ENCODE measurements at regions not wholly inside any gene's neighbourhood (a gene's known extent, or its start where the extent isn't known, plus 50 kb on each side); places are given as distances from the start of the nearest gene placed in this dataset.

DNA sequence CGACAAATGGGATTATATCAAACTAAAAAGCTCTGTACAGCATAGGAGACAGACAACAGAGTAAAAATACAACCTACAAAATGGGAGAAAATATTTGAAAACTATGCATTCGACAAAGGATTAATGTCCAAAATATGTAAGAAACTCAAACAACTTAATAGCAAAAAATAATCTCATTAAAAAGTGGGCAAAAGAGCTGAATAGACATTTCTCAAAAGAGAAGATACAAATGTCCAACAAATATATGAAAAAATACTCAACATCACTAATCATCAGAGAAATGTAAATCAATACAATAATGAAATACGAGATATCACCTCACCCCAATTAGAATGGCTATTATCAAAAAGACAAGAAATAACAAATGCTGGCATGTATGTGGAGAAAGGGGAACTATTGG, 272.9 kb downstream of the KLHL13 start:
- intact Hi-C loops (cut with DNase I): no loop called here
- Histone ChIP-seq H3K4me3 (no peak overlapping the region), H3K36me3 (no peaks in the 10 kb centered on the region), H3K27me3 (no peaks in the 10 kb centered on the region), H3K9me3 (peaks cover 0 to 8% (median 0%) of the 10 kb centered on the region in 12 donors), H3K4me1 (no peaks in the 10 kb centered on the region), H3K27ac (no peak overlapping the region)
- ATAC-seq (no peak), DNase-seq (no peak)
- 48 to 81% (median 66%) methylated on average over 3 of the region's 3 CpGs for WGBS, 4 donors
- TF ChIP-seq, protein P1, sequence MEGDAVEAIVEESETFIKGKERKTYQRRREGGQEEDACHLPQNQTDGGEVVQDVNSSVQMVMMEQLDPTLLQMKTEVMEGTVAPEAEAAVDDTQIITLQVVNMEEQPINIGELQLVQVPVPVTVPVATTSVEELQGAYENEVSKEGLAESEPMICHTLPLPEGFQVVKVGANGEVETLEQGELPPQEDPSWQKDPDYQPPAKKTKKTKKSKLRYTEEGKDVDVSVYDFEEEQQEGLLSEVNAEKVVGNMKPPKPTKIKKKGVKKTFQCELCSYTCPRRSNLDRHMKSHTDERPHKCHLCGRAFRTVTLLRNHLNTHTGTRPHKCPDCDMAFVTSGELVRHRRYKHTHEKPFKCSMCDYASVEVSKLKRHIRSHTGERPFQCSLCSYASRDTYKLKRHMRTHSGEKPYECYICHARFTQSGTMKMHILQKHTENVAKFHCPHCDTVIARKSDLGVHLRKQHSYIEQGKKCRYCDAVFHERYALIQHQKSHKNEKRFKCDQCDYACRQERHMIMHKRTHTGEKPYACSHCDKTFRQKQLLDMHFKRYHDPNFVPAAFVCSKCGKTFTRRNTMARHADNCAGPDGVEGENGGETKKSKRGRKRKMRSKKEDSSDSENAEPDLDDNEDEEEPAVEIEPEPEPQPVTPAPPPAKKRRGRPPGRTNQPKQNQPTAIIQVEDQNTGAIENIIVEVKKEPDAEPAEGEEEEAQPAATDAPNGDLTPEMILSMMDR (IDR thresholded peaks at IDR 0.05): no peak
- no peak for TF ChIP-seq POLR2A (IDR thresholded peaks at IDR 0.05)

DNA sequence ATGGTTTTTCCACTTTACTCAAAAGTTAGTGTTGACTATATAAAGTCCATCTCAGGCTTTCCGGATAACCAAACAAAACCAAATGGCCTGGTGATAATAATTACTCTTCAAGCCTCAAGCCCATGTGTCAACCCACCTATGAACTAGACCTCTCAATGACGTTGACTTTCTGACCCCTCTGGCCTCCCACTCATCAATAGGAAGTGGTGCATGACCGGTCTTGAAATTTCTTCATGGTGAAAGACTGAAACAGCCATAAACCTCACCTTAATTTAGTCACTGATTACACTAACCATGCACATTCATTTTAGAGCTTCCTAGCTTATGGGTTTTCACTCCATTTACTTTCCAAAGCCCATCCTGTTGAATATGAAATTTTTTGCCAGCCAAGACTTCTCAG, 276.0 kb downstream of the KLHL13 start:
- Histone ChIP-seq H3K27me3 (no peaks in the 10 kb centered on the region), H3K4me3 (no peak overlapping the region), H3K4me1 (no peaks in the 10 kb centered on the region), H3K27ac (no peak overlapping the region), H3K36me3 (no peaks in the 10 kb centered on the region), H3K9me3 (peaks cover 0 to 8% (median 0%) of the 10 kb centered on the region in 12 donors)
- DNase-seq (no peak), ATAC-seq (no peak)
- intact Hi-C loops (cut with DNase I): no loop called here
- TF ChIP-seq POLR2A (IDR thresholded peaks at IDR 0.05): no peak
- TF ChIP-seq, protein P1 (IDR thresholded peaks at IDR 0.05): no peak
- WGBS, 4 donors: 60 to 76% (median 72%) methylated on average over 3 of the region's 3 CpGs

DNA sequence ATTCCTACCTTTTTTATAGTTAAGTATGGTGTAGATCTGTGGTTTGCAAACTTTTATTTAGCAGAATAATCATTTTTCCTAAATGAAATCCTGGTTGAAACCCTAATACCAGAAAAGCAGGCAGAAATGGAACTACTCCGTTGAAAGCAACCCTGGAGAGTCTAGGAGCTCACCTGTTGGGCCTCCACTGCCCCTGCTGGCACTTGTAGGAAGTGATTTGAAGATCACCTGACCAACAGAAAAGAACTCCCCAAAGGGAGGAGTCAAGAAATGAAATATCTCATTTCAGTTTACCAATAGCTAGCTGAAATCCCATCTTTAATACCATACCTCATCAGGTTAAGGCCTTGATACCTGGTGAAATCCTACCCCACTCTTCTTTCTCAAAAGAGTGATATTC, 277.1 kb downstream of the KLHL13 start:
- no peaks in the 10 kb centered on the region for H3K27me3 ChIP-seq
- intact Hi-C loops (cut with DNase I): no loop called here
- ATAC-seq (no peak), DNase-seq (no peak)
- no peaks in the 10 kb centered on the region for H3K4me1 ChIP-seq
- H3K27ac ChIP-seq: no peak overlapping the region
- 65 to 82% (median 71%) methylated on average over 1 of the region's 1 CpG for WGBS, 4 donors
- H3K9me3 ChIP-seq: peaks cover 0 to 8% (median 0%) of the 10 kb centered on the region in 12 donors
- H3K36me3 ChIP-seq: no peaks in the 10 kb centered on the region
- no peak overlapping the region for H3K4me3 ChIP-seq
- TF ChIP-seq, protein P1 (IDR thresholded peaks at IDR 0.05): no peak
- TF ChIP-seq POLR2A (IDR thresholded peaks at IDR 0.05): no peak

DNA sequence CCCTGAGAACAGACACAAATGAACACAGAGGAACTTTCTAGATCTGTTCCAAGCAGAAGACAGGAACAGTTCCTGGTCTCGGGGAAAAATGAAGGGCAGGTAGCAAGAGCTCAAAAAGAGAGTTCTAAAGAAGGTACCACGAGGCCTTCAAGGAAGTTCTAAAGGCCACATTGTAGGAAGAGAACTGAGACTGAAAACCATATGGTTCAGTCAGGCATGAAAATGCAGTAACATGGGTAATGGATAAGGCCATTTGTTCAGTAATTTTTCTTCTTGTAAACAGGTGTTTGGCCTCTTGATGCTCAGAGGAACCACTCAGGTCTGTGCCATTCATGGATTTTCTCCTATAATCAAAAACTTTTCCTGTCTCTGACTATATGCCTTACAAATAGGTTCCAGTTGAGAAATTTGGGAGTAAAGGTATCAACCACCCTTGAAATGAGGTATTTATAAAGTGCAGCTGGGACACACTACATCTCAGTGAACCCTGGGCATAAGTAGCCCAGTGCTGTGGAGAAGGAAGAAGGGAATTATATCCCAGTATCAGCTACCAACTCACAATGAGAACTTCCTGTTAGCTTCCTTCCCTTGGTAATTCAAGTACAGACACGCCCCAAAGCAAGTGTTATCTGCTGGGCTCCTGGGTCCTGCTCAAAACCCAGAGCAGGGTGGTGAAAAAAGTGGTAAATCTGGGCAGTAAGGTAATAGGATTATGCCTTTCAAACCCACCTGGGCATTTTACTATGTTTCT, 277.9 kb downstream of the KLHL13 start:
- Histone ChIP-seq H3K9me3 (peaks cover 0 to 8% (median 0%) of the 10 kb centered on the region in 12 donors), H3K4me1 (no peaks in the 10 kb centered on the region), H3K27me3 (no peaks in the 10 kb centered on the region), H3K36me3 (no peaks in the 10 kb centered on the region), H3K27ac (no peak overlapping the region), H3K4me3 (no peak overlapping the region)
- ATAC-seq: no peak
- intact Hi-C loops (cut with DNase I): no loop called here
- DNase-seq: no peak
- TF ChIP-seq, protein P1 (IDR thresholded peaks at IDR 0.05): no peak
- no peak for TF ChIP-seq POLR2A (IDR thresholded peaks at IDR 0.05)
- WGBS, 4 donors: 47 to 65% (median 55%) methylated on average over 3 of the region's 3 CpGs
